Coronary artery (tissue), 2 donors: ENCODE measurements at regions not wholly inside any gene's neighbourhood (a gene's known extent, or its start where the extent isn't known, plus 50 kb on each side); places are given as distances from the start of the nearest gene placed in this dataset.

ENCODE experiments used
- DNase-seq: peaks from one replicate; pipeline ENCODE4 v3.0.0-alpha.2; 2017; ENCODE audit warnings: low spot score
- H3K27ac ChIP-seq, 2 donors: fragments of 200-600 bp; sonication (generic); one replicate each; pipeline ENCODE4 v1.5.1; 2016 to 2019
- H3K4me3 ChIP-seq: fragments of 200-600 bp; sonication (generic); 2 replicates; pipeline ENCODE4 v1.5.1; 2016; ENCODE audit warnings: mild to moderate bottlenecking, moderate library complexity
- TF ChIP-seq, protein P1 (sequence below): fragments of 200-600 bp; sonication (generic); IDR thresholded peaks from one replicate; pipeline ENCODE4 v1.5.1; 2019; ENCODE audit warnings: antibody characterized with exemption

DNA sequence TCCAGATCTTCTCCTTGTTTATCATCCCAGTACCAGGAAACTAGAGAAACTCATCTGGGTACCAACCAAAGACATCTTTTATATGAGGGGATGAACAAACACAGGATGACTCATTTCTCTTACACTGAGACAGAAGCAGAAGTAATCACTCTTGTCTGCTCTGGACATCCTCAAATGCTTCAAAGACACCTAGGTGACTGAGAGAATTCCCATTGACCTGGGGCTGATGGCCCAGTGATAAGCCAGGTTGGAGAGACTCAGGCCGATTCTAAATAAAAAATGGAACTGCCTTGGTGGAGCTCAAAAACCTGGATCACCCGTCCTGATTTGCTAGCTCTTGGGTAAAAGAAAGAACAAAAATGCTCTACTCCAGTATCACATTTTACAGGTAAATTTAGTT lies 182.2 kb downstream of the ZNF486 start:
- no peak for DNase-seq
- TF ChIP-seq, protein P1, sequence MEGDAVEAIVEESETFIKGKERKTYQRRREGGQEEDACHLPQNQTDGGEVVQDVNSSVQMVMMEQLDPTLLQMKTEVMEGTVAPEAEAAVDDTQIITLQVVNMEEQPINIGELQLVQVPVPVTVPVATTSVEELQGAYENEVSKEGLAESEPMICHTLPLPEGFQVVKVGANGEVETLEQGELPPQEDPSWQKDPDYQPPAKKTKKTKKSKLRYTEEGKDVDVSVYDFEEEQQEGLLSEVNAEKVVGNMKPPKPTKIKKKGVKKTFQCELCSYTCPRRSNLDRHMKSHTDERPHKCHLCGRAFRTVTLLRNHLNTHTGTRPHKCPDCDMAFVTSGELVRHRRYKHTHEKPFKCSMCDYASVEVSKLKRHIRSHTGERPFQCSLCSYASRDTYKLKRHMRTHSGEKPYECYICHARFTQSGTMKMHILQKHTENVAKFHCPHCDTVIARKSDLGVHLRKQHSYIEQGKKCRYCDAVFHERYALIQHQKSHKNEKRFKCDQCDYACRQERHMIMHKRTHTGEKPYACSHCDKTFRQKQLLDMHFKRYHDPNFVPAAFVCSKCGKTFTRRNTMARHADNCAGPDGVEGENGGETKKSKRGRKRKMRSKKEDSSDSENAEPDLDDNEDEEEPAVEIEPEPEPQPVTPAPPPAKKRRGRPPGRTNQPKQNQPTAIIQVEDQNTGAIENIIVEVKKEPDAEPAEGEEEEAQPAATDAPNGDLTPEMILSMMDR: no peak
- H3K4me3 ChIP-seq: no peak overlapping the region
- H3K27ac ChIP-seq: no peak overlapping the region

DNA sequence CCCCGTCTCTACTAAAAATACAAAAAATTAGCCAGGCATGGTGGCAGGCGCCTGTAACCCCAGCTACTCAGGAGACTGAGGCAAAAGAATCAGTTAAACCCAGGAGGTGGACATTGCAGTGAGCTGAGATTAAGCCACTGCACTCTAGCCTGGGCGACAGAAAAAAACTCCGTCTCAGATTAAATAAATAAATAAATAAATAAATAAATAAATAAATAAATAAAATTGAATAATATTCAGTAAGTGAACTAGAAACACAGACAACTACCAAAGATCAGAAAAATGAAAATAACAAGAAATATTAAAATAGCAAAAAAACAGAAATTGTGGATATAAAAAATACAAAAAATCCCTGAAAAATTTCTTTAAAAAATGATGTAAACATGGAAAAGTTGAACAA lies 172.4 kb downstream of the ZNF486 start:
- DNase-seq: no peak
- no peak overlapping the region for H3K27ac ChIP-seq
- H3K4me3 ChIP-seq: no peak overlapping the region
- TF ChIP-seq, protein P1: no peak

DNA sequence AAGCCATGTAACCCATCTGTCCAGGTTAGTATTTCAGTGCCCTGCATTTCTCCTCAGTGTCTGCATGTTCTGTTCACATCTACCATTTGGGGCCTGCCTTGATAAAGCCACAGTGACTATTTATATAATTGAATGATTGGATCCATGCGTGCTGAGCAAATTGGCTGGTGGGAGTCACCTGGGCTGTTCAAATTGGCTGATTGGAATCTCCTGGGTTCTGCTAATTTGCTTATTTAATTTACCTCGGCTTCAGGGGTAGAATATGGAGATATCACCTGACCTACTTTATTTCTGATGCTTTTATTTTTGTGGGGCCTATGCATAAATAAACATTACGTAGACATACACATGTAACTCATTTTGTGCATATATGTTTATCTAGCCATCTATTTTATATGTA lies 167.7 kb downstream of the ZNF486 start:
- TF ChIP-seq, protein P1: no peak
- no peak overlapping the region for H3K27ac ChIP-seq

DNA sequence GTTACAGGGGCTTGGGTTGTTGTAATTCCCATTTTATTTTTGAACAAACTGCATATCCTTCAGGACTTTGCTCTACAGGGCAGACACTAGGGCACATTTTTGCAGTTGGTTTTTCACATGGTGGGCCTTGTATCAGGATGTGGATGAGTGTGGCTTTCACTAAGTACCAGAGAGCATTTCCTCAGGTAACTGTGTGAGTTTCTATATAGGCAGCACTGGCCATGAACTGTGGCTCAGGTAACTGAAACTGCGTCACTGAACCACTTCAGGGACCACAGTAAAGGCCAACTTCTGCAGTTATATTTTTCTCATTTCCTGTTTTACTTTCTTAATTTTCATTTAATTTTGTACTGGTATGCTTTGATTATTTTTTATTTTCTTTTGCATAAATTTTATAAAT lies 166.5 kb downstream of the ZNF486 start:
- no peak overlapping the region for H3K27ac ChIP-seq
- no peak for DNase-seq
- H3K4me3 ChIP-seq: no peak overlapping the region
- TF ChIP-seq, protein P1: no peak

More for the DNA sequence above, 167.7 kb downstream of the ZNF486 start:
- no peak overlapping the region for H3K4me3 ChIP-seq
- no peak for DNase-seq

DNA sequence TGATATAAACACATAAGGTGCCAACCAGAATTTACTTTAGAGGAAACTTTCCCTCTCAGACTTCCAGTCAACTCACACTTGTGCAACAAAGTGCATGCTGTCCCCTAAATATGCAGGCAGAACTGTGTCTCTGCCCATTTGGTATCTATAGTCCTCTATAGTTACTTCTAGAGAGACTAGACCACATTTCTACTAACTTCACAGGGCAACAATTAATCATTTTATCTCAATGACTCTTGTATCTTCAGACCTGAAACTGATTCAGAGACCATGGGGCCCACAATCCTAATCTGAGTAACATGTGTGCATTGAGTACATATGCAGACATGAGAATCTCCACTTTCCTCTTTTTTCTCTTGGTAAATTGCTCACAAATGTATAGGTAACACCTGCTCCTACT lies 158.1 kb downstream of the ZNF486 start:
- Histone ChIP-seq H3K4me3 (no peak overlapping the region), H3K27ac (no peak overlapping the region)
- TF ChIP-seq, protein P1: no peak
- no peak for DNase-seq

DNA sequence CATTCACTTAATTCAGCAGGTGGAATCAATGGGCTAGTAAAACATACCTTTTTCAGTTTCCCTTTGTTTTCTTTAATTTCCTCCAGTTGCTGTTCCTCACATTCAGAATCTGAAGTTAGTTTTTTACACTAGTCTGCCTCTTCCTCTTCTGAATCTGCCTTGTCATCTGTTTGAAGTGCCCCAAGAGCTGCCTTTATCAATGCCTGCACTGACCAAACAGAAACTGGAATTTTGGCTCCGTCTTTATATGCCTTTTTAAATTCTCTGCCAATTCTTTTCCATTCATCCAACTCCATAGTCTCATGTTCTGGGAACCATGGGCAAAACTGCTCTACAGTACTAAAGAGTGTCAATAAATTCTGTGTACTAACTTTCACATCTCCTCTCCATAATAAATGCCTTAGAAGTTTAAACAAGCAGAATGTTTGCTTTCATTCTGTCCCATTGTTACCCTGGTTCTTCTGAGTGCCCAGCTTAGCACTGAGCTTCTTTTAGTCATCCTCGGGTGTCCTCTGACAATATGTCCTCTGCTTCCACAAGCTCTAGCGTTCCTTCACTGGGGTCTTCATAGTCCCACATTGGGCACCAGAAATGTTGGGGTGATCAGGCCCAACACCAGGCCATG lies 154.2 kb downstream of the ZNF486 start:
- TF ChIP-seq, protein P1: no peak
- no peak overlapping the region for H3K4me3 ChIP-seq
- no peak for DNase-seq

DNA sequence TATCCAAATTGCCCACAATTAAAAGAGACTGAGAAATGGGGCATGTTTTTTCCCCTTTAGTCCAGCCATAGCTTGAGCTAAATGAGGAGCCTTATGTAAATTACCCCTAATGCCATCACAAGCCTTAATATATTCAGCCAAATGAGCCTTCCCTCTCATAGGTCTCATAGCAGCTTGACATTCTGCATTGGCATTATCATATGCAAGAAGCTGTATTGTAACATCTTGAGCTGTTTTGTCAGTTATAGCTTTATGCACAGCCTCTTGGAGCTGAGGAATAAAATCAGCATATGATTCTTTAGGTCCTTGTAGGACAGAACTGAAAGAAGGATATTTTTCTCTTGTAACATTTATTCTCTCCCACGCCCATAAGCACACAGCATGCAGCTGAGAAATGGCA lies 153.2 kb downstream of the ZNF486 start:
- TF ChIP-seq, protein P1: no peak
- no peak for DNase-seq
- no peak overlapping the region for H3K27ac ChIP-seq
- no peak overlapping the region for H3K4me3 ChIP-seq

More for the DNA sequence above, 154.2 kb downstream of the ZNF486 start:
- H3K27ac ChIP-seq: no peak overlapping the region
